Astrocyte of the cerebellum (primary cell): ENCODE measurements at regions not wholly inside any gene's neighbourhood (a gene's known extent, or its start where the extent isn't known, plus 50 kb on each side); places are given as distances from the start of the nearest gene placed in this dataset.
A peak's percentile ranks its signal among the peaks of the same experiment; 100 is the strongest.

Experiments
- DNase-seq: peaks from one replicate; pipeline ENCODE4 v3.0.0-alpha.2; 2011; ENCODE audit warnings: low read depth
- H3K4me3 ChIP-seq: 2 replicates; pipeline ENCODE4 v1.5.1; 2011; ENCODE audit warnings: mild to moderate bottlenecking, low read depth, low read length, moderate library complexity
- in situ Hi-C: cut with HindIII; loops from 2 replicates; pipeline ENCODE4 v1.10.0; 2017; ENCODE audit warnings: low sequenced_read_pairs
- TF ChIP-seq, protein P1 (sequence below): IDR thresholded peaks from 2 replicates; pipeline ENCODE4 v1.5.1; 2012; ENCODE audit warnings: low read length, low read depth, moderate library complexity, mild to moderate bottlenecking; ENCODE audit errors: missing control alignments

- TF ChIP-seq, protein P1, sequence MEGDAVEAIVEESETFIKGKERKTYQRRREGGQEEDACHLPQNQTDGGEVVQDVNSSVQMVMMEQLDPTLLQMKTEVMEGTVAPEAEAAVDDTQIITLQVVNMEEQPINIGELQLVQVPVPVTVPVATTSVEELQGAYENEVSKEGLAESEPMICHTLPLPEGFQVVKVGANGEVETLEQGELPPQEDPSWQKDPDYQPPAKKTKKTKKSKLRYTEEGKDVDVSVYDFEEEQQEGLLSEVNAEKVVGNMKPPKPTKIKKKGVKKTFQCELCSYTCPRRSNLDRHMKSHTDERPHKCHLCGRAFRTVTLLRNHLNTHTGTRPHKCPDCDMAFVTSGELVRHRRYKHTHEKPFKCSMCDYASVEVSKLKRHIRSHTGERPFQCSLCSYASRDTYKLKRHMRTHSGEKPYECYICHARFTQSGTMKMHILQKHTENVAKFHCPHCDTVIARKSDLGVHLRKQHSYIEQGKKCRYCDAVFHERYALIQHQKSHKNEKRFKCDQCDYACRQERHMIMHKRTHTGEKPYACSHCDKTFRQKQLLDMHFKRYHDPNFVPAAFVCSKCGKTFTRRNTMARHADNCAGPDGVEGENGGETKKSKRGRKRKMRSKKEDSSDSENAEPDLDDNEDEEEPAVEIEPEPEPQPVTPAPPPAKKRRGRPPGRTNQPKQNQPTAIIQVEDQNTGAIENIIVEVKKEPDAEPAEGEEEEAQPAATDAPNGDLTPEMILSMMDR: no peak
- in situ Hi-C loops: no loop called here
- H3K4me3 ChIP-seq: no peak overlapping the region
- no peak for DNase-seq
Observed at GRCh38 chr3:147987549-147987948, 578.4 kb downstream of the ZIC1 start.

DNA sequence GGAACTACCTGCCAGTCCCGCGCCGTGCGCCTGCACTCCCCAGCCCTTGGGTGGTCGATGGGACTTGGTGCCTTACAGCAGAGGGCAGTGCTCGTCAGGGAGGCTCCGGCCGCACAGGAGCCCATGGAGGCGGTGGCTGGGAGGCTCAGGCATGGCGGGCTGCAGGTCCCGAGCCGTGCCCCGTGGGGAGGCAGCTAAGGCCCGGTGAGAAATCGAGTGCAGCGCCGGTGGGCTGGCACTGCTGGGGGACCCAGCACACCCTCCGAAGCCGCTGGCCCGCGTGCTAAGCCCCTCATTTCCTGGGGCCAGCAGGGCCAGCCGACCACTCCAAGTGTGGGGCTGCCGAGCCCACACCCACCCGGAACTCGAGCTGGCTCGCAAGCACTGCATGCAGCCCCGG is 580.2 kb downstream of the ZIC1 start:
- H3K4me3 ChIP-seq: no peak overlapping the region
- TF ChIP-seq, protein P1: no peak
- in situ Hi-C loops: no loop called here
- no peak for DNase-seq

- no peak for DNase-seq
- in situ Hi-C loops: no loop called here
- TF ChIP-seq, protein P1: no peak
- H3K4me3 ChIP-seq: no peak overlapping the region
Observed at GRCh38 chr3:148002705-148003205, 593.6 kb downstream of the ZIC1 start.

- H3K4me3 ChIP-seq: no peak overlapping the region
- TF ChIP-seq, protein P1: no peak
- in situ Hi-C loops: no loop called here
- no peak for DNase-seq
Observed at GRCh38 chr3:148004331-148004730, 595.2 kb downstream of the ZIC1 start.

DNA sequence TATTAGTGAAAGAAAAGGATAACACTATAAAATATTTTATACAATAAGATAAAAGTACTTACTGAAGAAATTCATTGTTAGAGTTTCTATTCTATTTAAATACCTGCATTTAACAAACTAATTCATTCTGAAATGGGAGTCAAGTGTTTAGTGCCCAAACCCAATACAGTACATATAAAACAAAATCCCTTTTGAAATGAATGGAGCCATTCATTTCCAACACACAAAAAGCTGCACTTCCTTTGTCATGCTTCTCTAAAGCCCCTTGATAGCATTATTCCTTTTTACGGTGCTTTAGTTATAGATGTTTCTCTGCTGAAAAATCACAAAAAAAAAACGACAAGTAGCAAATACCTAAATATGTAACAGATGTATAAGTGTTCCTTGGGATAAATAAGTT is 596.3 kb downstream of the ZIC1 start:
- TF ChIP-seq, protein P1: no peak
- in situ Hi-C loops: no loop called here

DNA sequence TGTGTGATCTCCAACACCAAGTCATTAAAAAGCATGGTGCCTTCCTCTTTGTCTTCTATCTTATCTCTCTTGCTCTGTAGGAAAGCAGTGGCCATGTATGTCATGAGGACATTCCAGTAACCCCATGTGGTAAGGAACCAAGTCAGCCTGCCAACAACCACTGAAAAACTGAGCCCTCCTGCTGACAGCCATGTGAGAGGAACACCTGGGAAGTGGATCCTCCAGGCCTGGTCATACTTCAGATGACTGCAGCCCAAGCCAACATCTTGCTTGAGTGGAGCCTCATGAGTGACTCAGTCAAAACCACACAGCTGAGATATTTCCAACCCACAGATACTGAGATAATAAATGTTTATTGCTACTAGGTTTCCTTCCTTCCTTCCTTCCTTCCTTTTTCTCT is 597.3 kb downstream of the ZIC1 start:
- peak; percentile 95 for DNase-seq
- in situ Hi-C loops: no loop called here

More for the DNA sequence above, 596.3 kb downstream of the ZIC1 start:
- no peak overlapping the region for H3K4me3 ChIP-seq
- DNase-seq: no peak

More for the DNA sequence above, 597.3 kb downstream of the ZIC1 start:
- no peak overlapping the region for H3K4me3 ChIP-seq
- TF ChIP-seq, protein P1: no peak
